ENCODE measurements at regions not wholly inside any gene's neighbourhood (a gene's known extent, or its start where the extent isn't known, plus 50 kb on each side); places are given as distances from the start of the nearest gene placed in this dataset.

GRCh38 chr1:194813096-194813495 is 1626.7 kb upstream of the B3GALT2 start:
- no peak for TF ChIP-seq POLR2A (IDR thresholded peaks at IDR 0.05)
- TF ChIP-seq, protein P1, sequence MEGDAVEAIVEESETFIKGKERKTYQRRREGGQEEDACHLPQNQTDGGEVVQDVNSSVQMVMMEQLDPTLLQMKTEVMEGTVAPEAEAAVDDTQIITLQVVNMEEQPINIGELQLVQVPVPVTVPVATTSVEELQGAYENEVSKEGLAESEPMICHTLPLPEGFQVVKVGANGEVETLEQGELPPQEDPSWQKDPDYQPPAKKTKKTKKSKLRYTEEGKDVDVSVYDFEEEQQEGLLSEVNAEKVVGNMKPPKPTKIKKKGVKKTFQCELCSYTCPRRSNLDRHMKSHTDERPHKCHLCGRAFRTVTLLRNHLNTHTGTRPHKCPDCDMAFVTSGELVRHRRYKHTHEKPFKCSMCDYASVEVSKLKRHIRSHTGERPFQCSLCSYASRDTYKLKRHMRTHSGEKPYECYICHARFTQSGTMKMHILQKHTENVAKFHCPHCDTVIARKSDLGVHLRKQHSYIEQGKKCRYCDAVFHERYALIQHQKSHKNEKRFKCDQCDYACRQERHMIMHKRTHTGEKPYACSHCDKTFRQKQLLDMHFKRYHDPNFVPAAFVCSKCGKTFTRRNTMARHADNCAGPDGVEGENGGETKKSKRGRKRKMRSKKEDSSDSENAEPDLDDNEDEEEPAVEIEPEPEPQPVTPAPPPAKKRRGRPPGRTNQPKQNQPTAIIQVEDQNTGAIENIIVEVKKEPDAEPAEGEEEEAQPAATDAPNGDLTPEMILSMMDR (IDR thresholded peaks at IDR 0.05 in 4 of 5, conservative IDR thresholded peaks at IDR 0.05 in 1 of 5) = no peak
